Stromal cell of bone marrow (primary cell): ENCODE measurements at regions not wholly inside any gene's neighbourhood (a gene's known extent, or its start where the extent isn't known, plus 50 kb on each side); places are given as distances from the start of the nearest gene placed in this dataset.
A peak's percentile ranks its signal among the peaks of the same experiment; 100 is the strongest.
"Not testable (repeated sequence)": the region's sequence is repeated elsewhere in the genome, so short reads cannot be mapped to it uniquely, and the experiment has no call there.

Experiments used
- DNase-seq: peaks from one replicate; pipeline ENCODE4 v3.0.0-alpha.2; 2012; ENCODE audit warnings: low read depth

GRCh38 chrX:155819966-155820491, 61.1 kb upstream of the VAMP7 start:
- DNase-seq = peak; percentile 67

GRCh38 chrX:155819525-155819924, 61.6 kb upstream of the VAMP7 start:
- DNase-seq = no peak

- DNase-seq = not testable (repeated sequence)
Observed at GRCh38 chrX:155814391-155814790, 66.8 kb upstream of the VAMP7 start.

- no peak for DNase-seq
Observed at GRCh38 chrX:155779831-155780230, 101.3 kb upstream of the VAMP7 start.

GRCh38 chrX:155778844-155779553, 102.1 kb upstream of the VAMP7 start:
- no peak for DNase-seq

- DNase-seq = no peak
Observed at GRCh38 chrX:155774387-155774786, 106.8 kb upstream of the VAMP7 start.

- DNase-seq = no peak
Observed at GRCh38 chrX:155767876-155768769, 113.0 kb upstream of the VAMP7 start.

- DNase-seq = peak; percentile 72
Observed at GRCh38 chrX:155767051-155767875, 113.9 kb upstream of the VAMP7 start.

- no peak for DNase-seq
Observed at GRCh38 chrX:155766321-155766720, 114.8 kb upstream of the VAMP7 start.

- DNase-seq = no peak
Observed at GRCh38 chrX:155761185-155761584, 120.0 kb upstream of the VAMP7 start.

GRCh38 chrX:155757046-155757759, 123.9 kb upstream of the VAMP7 start:
- DNase-seq = no peak

- no peak for DNase-seq
Observed at GRCh38 chrX:155755706-155756337, 125.3 kb upstream of the VAMP7 start.

GRCh38 chrX:155751131-155751530, 130.0 kb upstream of the VAMP7 start:
- no peak for DNase-seq

GRCh38 chrX:155747520-155747919, 133.6 kb upstream of the VAMP7 start:
- no peak for DNase-seq

GRCh38 chrX:155745792-155746191, 133.0 kb upstream of the TMLHE start:
- DNase-seq = no peak

- DNase-seq = no peak
Observed at GRCh38 chrX:155744534-155744933, 131.8 kb upstream of the TMLHE start.

- DNase-seq = not testable (repeated sequence)
Observed at GRCh38 chrX:155728335-155728734, 115.6 kb upstream of the TMLHE start.

GRCh38 chrX:155718972-155719586, 106.3 kb upstream of the TMLHE start:
- peak; percentile 13 for DNase-seq

- no peak for DNase-seq
Observed at GRCh38 chrX:155715141-155715540, 102.4 kb upstream of the TMLHE start.

GRCh38 chrX:155695419-155695818, 82.7 kb upstream of the TMLHE start:
- DNase-seq = no peak

GRCh38 chrX:155694649-155695048, 81.9 kb upstream of the TMLHE start:
- no peak for DNase-seq
